H9 (cell line): ENCODE measurements at regions not wholly inside any gene's neighbourhood (a gene's known extent, or its start where the extent isn't known, plus 50 kb on each side); places are given as distances from the start of the nearest gene placed in this dataset.
A peak's percentile ranks its signal among the peaks of the same experiment; 100 is the strongest.

Experiments
- DNase-seq: peaks from one replicate; pipeline ENCODE4 v3.0.0-alpha.2; 2017
- H2AFZ ChIP-seq: one replicate; pipeline ENCODE4 v1.6.1; 2013; ENCODE audit warnings: mild to moderate bottlenecking, low read length, control low read depth, moderate library complexity
- H2AK5ac ChIP-seq: 2 replicates; pipeline ENCODE4 v1.6.1; 2013; ENCODE audit warnings: low read length, control low read depth, mixed read lengths; ENCODE audit not compliant: insufficient read length
- H2BK120ac ChIP-seq: one replicate; pipeline ENCODE4 v1.6.1; 2013; ENCODE audit warnings: low read depth, mild to moderate bottlenecking, low read length, control low read depth, inconsistent platforms; ENCODE audit not compliant: poor library complexity, severe bottlenecking
- H2BK12ac ChIP-seq: 2 replicates; pipeline ENCODE4 v1.6.1; 2013; ENCODE audit warnings: low read length, control low read depth, mixed read lengths, low read depth; ENCODE audit not compliant: insufficient read length
- H2BK15ac ChIP-seq: 2 replicates; pipeline ENCODE4 v1.6.1; 2013; ENCODE audit warnings: low read depth, low read length, control low read depth
- H2BK20ac ChIP-seq: one replicate; pipeline ENCODE4 v1.6.1; 2013; ENCODE audit warnings: low read depth, mild to moderate bottlenecking, low read length, control low read depth, inconsistent platforms; ENCODE audit not compliant: poor library complexity, severe bottlenecking
- H2BK5ac ChIP-seq: 2 replicates; pipeline ENCODE4 v1.6.1; 2013; ENCODE audit warnings: low read length, control low read depth, mixed read lengths; ENCODE audit not compliant: insufficient read length
- H3K14ac ChIP-seq: 2 replicates; pipeline ENCODE4 v1.6.1; 2013; ENCODE audit warnings: low read length, control low read depth; ENCODE audit not compliant: insufficient read depth
- H3K18ac ChIP-seq: 2 replicates; pipeline ENCODE4 v1.6.1; 2013; ENCODE audit warnings: low read depth, mild to moderate bottlenecking, mixed read lengths, low read length, control low read depth; ENCODE audit not compliant: insufficient read length
- H3K23ac ChIP-seq: 2 replicates; pipeline ENCODE4 v1.6.1; 2013; ENCODE audit warnings: low read length, control low read depth, mixed read lengths, low read depth; ENCODE audit not compliant: insufficient read length
- H3K23me2 ChIP-seq: 2 replicates; pipeline ENCODE4 v1.6.1; 2013; ENCODE audit warnings: low read depth, mild to moderate bottlenecking, mixed read lengths, low read length, control low read depth; ENCODE audit not compliant: insufficient read length, poor library complexity, severe bottlenecking
- H3K27ac ChIP-seq: 2 replicates; pipeline ENCODE4 v1.5.1; 2013; ENCODE audit warnings: low read length, control low read depth, mixed read lengths, low read depth; ENCODE audit not compliant: insufficient read length
- H3K27me3 ChIP-seq: 2 replicates; pipeline ENCODE4 v1.6.1; 2013; ENCODE audit warnings: low read length, control low read depth, inconsistent platforms; ENCODE audit not compliant: insufficient read depth
- H3K4ac ChIP-seq: 2 replicates; pipeline ENCODE4 v1.6.1; 2013; ENCODE audit warnings: low read depth, mild to moderate bottlenecking, control low read depth, inconsistent platforms, low read length, moderate library complexity
- H3K4me1 ChIP-seq: 2 replicates; pipeline ENCODE4 v1.6.1; 2013; ENCODE audit warnings: low read length, control low read depth, inconsistent platforms; ENCODE audit not compliant: insufficient read depth
- H3K4me2 ChIP-seq: 2 replicates; pipeline ENCODE4 v1.6.1; 2013; ENCODE audit warnings: low read length, control low read depth, mixed read lengths; ENCODE audit not compliant: insufficient read length, insufficient read depth
- H3K56ac ChIP-seq: 2 replicates; pipeline ENCODE4 v1.6.1; 2013; ENCODE audit warnings: low read depth, mild to moderate bottlenecking, mixed read lengths, low read length, control low read depth; ENCODE audit not compliant: insufficient read length
- H3K79me1 ChIP-seq: 2 replicates; pipeline ENCODE4 v1.6.1; 2013; ENCODE audit warnings: low read depth, mild to moderate bottlenecking, moderate library complexity, low read length, control low read depth, inconsistent platforms; ENCODE audit not compliant: insufficient read depth, poor library complexity, severe bottlenecking
- H3K79me2 ChIP-seq: 2 replicates; pipeline ENCODE4 v1.6.1; 2013; ENCODE audit warnings: low read length, control low read depth, inconsistent platforms; ENCODE audit not compliant: insufficient read depth
- H3K9ac ChIP-seq: 2 replicates; pipeline ENCODE4 v1.6.1; 2013; ENCODE audit warnings: low read length, control low read depth, mixed read lengths; ENCODE audit not compliant: insufficient read length; ENCODE audit errors: extremely low read depth
- H3K9me3 ChIP-seq: one replicate; pipeline ENCODE4 v1.6.1; 2013; ENCODE audit warnings: low read depth, low read length, inconsistent platforms; ENCODE audit not compliant: control insufficient read depth
- H3T11ph ChIP-seq: one replicate; pipeline ENCODE4 v1.6.1; 2013; ENCODE audit warnings: mild to moderate bottlenecking, low read length, control low read depth, inconsistent platforms
- H4K20me1 ChIP-seq: one replicate; pipeline ENCODE4 v1.6.1; 2013; ENCODE audit not compliant: control insufficient read depth, insufficient read length, insufficient read depth
- H4K5ac ChIP-seq: 2 replicates; pipeline ENCODE4 v1.6.1; 2013; ENCODE audit warnings: low read depth, mild to moderate bottlenecking, mixed read lengths, low read length, control low read depth; ENCODE audit not compliant: insufficient read length
- H4K8ac ChIP-seq: replicated peaks from 2 replicates; pipeline ENCODE4 v1.6.1; 2013; ENCODE audit warnings: low read length, control low read depth, mixed read lengths, low read depth; ENCODE audit not compliant: insufficient read length
- H4K91ac ChIP-seq: 2 replicates; pipeline ENCODE4 v1.6.1; 2013; ENCODE audit warnings: low read depth, mild to moderate bottlenecking, moderate library complexity, mixed read lengths, low read length, control low read depth; ENCODE audit not compliant: insufficient read length
- H3K27ac Mint-ChIP-seq, 3 experiments: 2 replicates in 2 of 3; 3 replicates in 1 of 3; pipeline ENCODE4 v1.8.0; 2020 to 2021; ENCODE audit warnings: mixed read lengths in 3 of 3, mild to moderate bottlenecking in 1 of 3, moderate library complexity in 1 of 3
- H3K27me3 Mint-ChIP-seq: 2 replicates; pipeline ENCODE4 v1.8.0; 2021; ENCODE audit warnings: low read depth, mild to moderate bottlenecking, moderate library complexity, mixed read lengths
- H3K36me3 Mint-ChIP-seq, 3 experiments: 2 replicates in 2 of 3; 3 replicates in 1 of 3; pipeline ENCODE4 v1.8.0; 2020 to 2021; ENCODE audit warnings: low read depth in 3 of 3, mixed read lengths in 3 of 3; ENCODE audit not compliant: insufficient read depth in 1 of 3
- H3K4me1 Mint-ChIP-seq, 2 experiments: 2 replicates each; pipeline ENCODE4 v1.8.0; 2020; ENCODE audit warnings: mixed read lengths in 2 of 2
- H3K4me3 Mint-ChIP-seq, 2 experiments: 2 replicates in 1 of 2; 3 replicates in 1 of 2; pipeline ENCODE4 v1.8.0; 2020 to 2021; ENCODE audit warnings: mild to moderate bottlenecking in 2 of 2, mixed read lengths in 2 of 2, moderate library complexity in 1 of 2
- H3K9me3 Mint-ChIP-seq, 2 experiments: 2 replicates in 1 of 2; 3 replicates in 1 of 2; pipeline ENCODE4 v1.8.0; 2020; ENCODE audit warnings: mild to moderate bottlenecking in 2 of 2, mixed read lengths in 2 of 2, moderate library complexity in 1 of 2
- WGBS: extraction: QIAGEN DNeasy Blood & Tissue Kit; methylation state at CpG from one replicate; pipeline ENCODE4 v1.1.7; 2013; ENCODE audit warnings: missing lambda C conversion rate, low lambda C conversion rate, mixed read lengths; ENCODE audit not compliant: insufficient read length; ENCODE audit errors: extremely low coverage; 5-methylcytosine and 5-hydroxymethylcytosine counted together
- TF ChIP-seq, protein P1 (sequence below): fragments of 200-600 bp; sonication (generic); conservative IDR thresholded peaks from 3 replicates; pipeline ENCODE4 v1.8.0; 2021; ENCODE audit warnings: antibody characterized with exemption, mild to moderate bottlenecking

DNA sequence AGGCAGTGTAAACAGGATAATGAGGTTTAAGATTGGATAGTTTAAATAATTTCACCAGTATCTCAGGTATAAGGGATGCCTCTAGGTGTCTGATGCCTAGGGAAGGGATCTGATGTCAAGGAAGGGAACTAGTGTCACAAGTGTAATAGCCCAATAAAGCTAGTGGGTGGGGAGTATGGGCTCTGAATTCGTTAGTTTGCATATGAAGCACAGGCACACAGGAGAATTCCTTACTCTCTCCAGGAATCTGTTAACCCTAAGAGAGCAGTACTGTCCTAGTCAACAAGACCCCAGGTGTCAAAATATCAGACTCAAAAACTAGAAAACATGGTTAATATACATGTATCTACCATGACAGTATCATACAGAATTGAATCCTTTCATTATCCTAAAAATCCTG is 352.5 kb upstream of the CYLC2 start:
- H2BK15ac ChIP-seq: no peak overlapping the region
- no peak overlapping the region for H4K91ac ChIP-seq
- no peak overlapping the region for H3K56ac ChIP-seq
- H3K9ac ChIP-seq: no peak overlapping the region
- no peaks in the 10 kb centered on the region for H3K23me2 ChIP-seq
- Mint-ChIP-seq H3K4me3 (no peak overlapping the region), H3K27ac (peak overlapping the region in 2 of 3 experiments; percentile 33 to 95; a peak in 3 of 7 replicates), H3K9me3 (no peaks in the 10 kb centered on the region), H3K4me1 (peaks cover 23 to 27% of the 10 kb centered on the region in 2 experiments), H3K27me3 (no peaks in the 10 kb centered on the region), H3K36me3 (peaks cover 0 to 2% (median 0%) of the 10 kb centered on the region in 3 experiments; a peak in 1 of 7 replicates)
- H3K4ac ChIP-seq: no peak overlapping the region
- no peaks in the 10 kb centered on the region for H3K27me3 ChIP-seq
- no peak overlapping the region for H3T11ph ChIP-seq
- no peak overlapping the region for H3K14ac ChIP-seq
- no peak overlapping the region for H3K27ac ChIP-seq
- no peak overlapping the region for H2AK5ac ChIP-seq
- no peak overlapping the region for H3K18ac ChIP-seq
- H2BK12ac ChIP-seq: no peak overlapping the region
- H3K9me3 ChIP-seq: no peaks in the 10 kb centered on the region
- no peak overlapping the region for H4K5ac ChIP-seq
- H2AFZ ChIP-seq: no peak overlapping the region
- TF ChIP-seq, protein P1, sequence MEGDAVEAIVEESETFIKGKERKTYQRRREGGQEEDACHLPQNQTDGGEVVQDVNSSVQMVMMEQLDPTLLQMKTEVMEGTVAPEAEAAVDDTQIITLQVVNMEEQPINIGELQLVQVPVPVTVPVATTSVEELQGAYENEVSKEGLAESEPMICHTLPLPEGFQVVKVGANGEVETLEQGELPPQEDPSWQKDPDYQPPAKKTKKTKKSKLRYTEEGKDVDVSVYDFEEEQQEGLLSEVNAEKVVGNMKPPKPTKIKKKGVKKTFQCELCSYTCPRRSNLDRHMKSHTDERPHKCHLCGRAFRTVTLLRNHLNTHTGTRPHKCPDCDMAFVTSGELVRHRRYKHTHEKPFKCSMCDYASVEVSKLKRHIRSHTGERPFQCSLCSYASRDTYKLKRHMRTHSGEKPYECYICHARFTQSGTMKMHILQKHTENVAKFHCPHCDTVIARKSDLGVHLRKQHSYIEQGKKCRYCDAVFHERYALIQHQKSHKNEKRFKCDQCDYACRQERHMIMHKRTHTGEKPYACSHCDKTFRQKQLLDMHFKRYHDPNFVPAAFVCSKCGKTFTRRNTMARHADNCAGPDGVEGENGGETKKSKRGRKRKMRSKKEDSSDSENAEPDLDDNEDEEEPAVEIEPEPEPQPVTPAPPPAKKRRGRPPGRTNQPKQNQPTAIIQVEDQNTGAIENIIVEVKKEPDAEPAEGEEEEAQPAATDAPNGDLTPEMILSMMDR: no peak
- no peak overlapping the region for H3K4me2 ChIP-seq
- no peaks in the 10 kb centered on the region for H4K20me1 ChIP-seq
- no CpG with 5 or more reads among the region's 1 CpG for WGBS
- DNase-seq: peak; percentile 46
- no peaks in the 10 kb centered on the region for H3K79me2 ChIP-seq
- no peaks in the 10 kb centered on the region for H3K79me1 ChIP-seq
- no peak overlapping the region for H4K8ac ChIP-seq
- H2BK20ac ChIP-seq: no peak overlapping the region
- H2BK5ac ChIP-seq: no peak overlapping the region
- H3K23ac ChIP-seq: no peak overlapping the region
- no peak overlapping the region for H2BK120ac ChIP-seq
- H3K4me1 ChIP-seq: no peaks in the 10 kb centered on the region
